Keratinocyte (primary cell): ENCODE measurements at regions not wholly inside any gene's neighbourhood (a gene's known extent, or its start where the extent isn't known, plus 50 kb on each side); places are given as distances from the start of the nearest gene placed in this dataset.

Source experiments
- DNase-seq: peaks from one replicate; pipeline ENCODE4 v3.0.0-alpha.2; 2011; ENCODE audit warnings: low read depth, missing footprints, low spot score
- FAIRE-seq: peaks from 2 replicates; lab custom pipeline; 2011; peaks lifted over from hg19 to GRCh38; lab: Jason Lieb, UNC
- H2AFZ ChIP-seq: 2 replicates; pipeline ENCODE4 v1.6.0; 2012; ENCODE audit warnings: low read length, control low read depth, inconsistent platforms; ENCODE audit not compliant: control insufficient read depth
- H3K27ac ChIP-seq: 2 replicates; pipeline ENCODE4 v1.5.1; 2011; ENCODE audit warnings: low read length; ENCODE audit not compliant: control insufficient read depth, insufficient read depth
- H3K27me3 ChIP-seq: 3 replicates; pipeline ENCODE4 v1.6.0; 2011; ENCODE audit warnings: low read length; ENCODE audit not compliant: control insufficient read depth, insufficient read depth; ENCODE audit errors: extremely low read depth
- H3K36me3 ChIP-seq, 2 experiments: 2 replicates in 1 of 2; 3 replicates in 1 of 2; pipeline ENCODE4 v1.5.1; 2011; ENCODE audit warnings: low read length in 2 of 2, mild to moderate bottlenecking in 1 of 2; ENCODE audit not compliant: control insufficient read depth in 2 of 2, insufficient read depth in 2 of 2; ENCODE audit errors: extremely low read depth in 1 of 2
- H3K4me1 ChIP-seq: 3 replicates; pipeline ENCODE4 v1.5.1; 2011; ENCODE audit warnings: low read length; ENCODE audit not compliant: control insufficient read depth, insufficient read depth; ENCODE audit errors: extremely low read depth
- H3K4me2 ChIP-seq: 3 replicates; pipeline ENCODE4 v1.6.0; 2011; ENCODE audit warnings: low read depth, low read length; ENCODE audit not compliant: control insufficient read depth, insufficient read depth; ENCODE audit errors: extremely low read depth
- H3K4me3 ChIP-seq, 3 experiments: fragments of 200-600 bp in 1 of 3; sonication (generic) in 1 of 3; 2 replicates in 2 of 3; 3 replicates in 1 of 3; pipeline ENCODE4 v1.5.1; 2011 to 2016; ENCODE audit warnings: low read length in 3 of 3, mild to moderate bottlenecking in 3 of 3, control low read depth in 2 of 3, inconsistent platforms in 1 of 3, low read depth in 1 of 3, mixed read lengths in 1 of 3, mixed run types in 1 of 3, moderate library complexity in 1 of 3; ENCODE audit not compliant: control insufficient read depth in 2 of 3, insufficient read depth in 2 of 3; ENCODE audit errors: extremely low read depth in 1 of 3
- H3K79me2 ChIP-seq: 2 replicates; pipeline ENCODE4 v1.6.0; 2012; ENCODE audit warnings: low read length; ENCODE audit not compliant: control insufficient read depth, insufficient read depth
- H3K9ac ChIP-seq: 3 replicates; pipeline ENCODE4 v1.6.0; 2011; ENCODE audit warnings: low read length; ENCODE audit not compliant: control insufficient read depth, insufficient read depth; ENCODE audit errors: extremely low read depth
- H3K9me1 ChIP-seq: 3 replicates; pipeline ENCODE4 v1.6.0; 2011; ENCODE audit warnings: low read length; ENCODE audit not compliant: control insufficient read depth, insufficient read depth; ENCODE audit errors: extremely low read depth
- H3K9me3 ChIP-seq: 2 replicates; pipeline ENCODE4 v1.5.1; 2012; ENCODE audit warnings: low read depth, low read length; ENCODE audit not compliant: control insufficient read depth
- H4K20me1 ChIP-seq: 3 replicates; pipeline ENCODE4 v1.6.0; 2011; ENCODE audit warnings: low read length; ENCODE audit not compliant: control insufficient read depth, insufficient read depth; ENCODE audit errors: extremely low read depth
- CTCF ChIP-seq, 3 experiments: IDR thresholded peaks in 1 of 3; conservative IDR thresholded peaks in 1 of 3; optimal IDR thresholded peaks in 1 of 3; 2 replicates in 2 of 3; 3 replicates in 1 of 3; pipeline versions ENCODE3 to v1.5.1; 2011; ENCODE audit warnings: low read length in 3 of 3, mild to moderate bottlenecking in 3 of 3, moderate library complexity in 2 of 3, control low read depth in 1 of 3, inconsistent platforms in 1 of 3; ENCODE audit not compliant: insufficient read depth in 2 of 3; ENCODE audit errors: extremely low read depth in 1 of 3
- EZH2 ChIP-seq: IDR thresholded peaks from one replicate; pipeline ENCODE4 v1.6.1; 2012; ENCODE audit warnings: inconsistent platforms, mild to moderate bottlenecking, low read length, moderate library complexity
- dilution Hi-C: fragments of 300-500 bp; cut with MboI; formaldehyde crosslinking; loops from one replicate; pipeline ENCODE4 v1.7.0; 2020; ENCODE audit warnings: low sequenced_read_pairs; ENCODE audit not compliant: extremely low pct_ligation_motif_present

DNA sequence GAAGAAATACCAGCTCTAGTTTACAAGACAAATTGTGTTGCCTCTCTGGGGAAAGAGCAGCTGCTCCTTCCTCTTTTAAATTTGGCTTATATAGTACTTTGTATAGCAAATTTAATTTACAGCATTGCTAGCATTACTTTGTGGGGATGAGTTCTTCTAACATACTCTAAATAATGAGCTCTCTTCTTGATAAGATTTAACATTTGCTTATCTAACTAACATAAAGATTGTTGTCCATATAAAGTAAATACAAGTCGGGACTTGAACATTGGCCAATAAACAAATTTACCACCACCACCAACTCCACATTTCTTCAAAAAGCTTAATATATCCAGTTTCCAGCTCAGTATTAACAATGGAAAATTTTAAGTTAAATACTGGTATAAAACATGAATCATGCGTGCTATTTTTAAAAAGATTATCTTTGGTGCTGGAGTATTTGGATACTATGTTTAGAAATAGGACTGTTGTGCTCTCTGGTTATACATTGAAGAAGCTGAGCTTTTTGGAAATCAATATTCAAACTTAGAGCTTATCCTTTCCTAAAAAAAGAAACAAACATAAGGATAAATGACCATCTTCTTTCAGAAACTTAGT is 1146.9 kb upstream of the GJE1 start:
- H3K27me3 ChIP-seq: no peaks in the 10 kb centered on the region
- H3K4me2 ChIP-seq: no peak overlapping the region
- H3K4me1 ChIP-seq: no peaks in the 10 kb centered on the region
- H3K9me3 ChIP-seq: no peaks in the 10 kb centered on the region
- no peak overlapping the region for H3K4me3 ChIP-seq
- no peak for TF ChIP-seq CTCF (optimal IDR thresholded peaks at IDR 0.05 in 1 of 3, IDR thresholded peaks at IDR 0.05 in 1 of 3, conservative IDR thresholded peaks at IDR 0.05 in 1 of 3; ENCODE audit: extremely low read depth in 1 of 3, insufficient read depth in 2 of 3, low read length in 3 of 3)
- no peak for TF ChIP-seq EZH2
- dilution Hi-C loops: no loop called here
- H3K27ac ChIP-seq: no peak overlapping the region
- no peaks in the 10 kb centered on the region for H3K36me3 ChIP-seq
- H2AFZ ChIP-seq: no peak overlapping the region
- DNase-seq: no peak
- FAIRE-seq: no peak
- no peak overlapping the region for H3K9ac ChIP-seq
- no peaks in the 10 kb centered on the region for H3K9me1 ChIP-seq
- H4K20me1 ChIP-seq: no peaks in the 10 kb centered on the region
- H3K79me2 ChIP-seq: no peaks in the 10 kb centered on the region

DNA sequence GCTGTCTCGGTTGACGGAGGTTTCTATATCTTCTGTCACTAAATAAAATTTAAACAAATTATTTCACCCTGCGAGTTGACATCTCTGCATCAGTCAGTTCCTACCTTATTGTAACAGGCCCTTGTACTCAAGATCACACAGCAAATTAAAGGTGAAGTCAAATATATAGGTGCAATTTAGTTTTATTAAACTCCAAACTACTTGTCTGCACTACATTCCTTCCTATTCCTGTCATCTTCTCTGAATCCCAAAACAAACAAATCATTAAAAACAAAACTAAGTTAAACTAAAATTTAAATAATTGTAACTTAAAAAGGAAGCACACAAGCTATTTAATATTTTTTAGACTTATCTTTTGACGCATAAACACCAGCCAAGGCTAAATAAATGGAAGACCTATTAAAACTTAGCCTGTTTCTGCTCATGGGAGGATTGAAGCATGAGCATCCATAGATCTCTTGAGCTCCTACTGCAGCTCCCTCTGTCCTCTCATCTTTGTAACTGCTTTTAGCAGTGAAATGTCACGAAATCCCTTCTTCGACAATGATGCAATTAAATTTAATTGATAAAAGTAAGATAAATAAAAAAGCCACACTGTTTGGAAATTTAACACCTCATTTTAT is 1152.3 kb upstream of the GJE1 start:
- no peak overlapping the region for H3K9ac ChIP-seq
- no peaks in the 10 kb centered on the region for H3K79me2 ChIP-seq
- no peak for FAIRE-seq
- H3K4me3 ChIP-seq: no peak overlapping the region
- dilution Hi-C loops: no loop called here
- H2AFZ ChIP-seq: no peak overlapping the region
- H3K4me2 ChIP-seq: no peak overlapping the region
- DNase-seq: no peak
- no peaks in the 10 kb centered on the region for H3K9me1 ChIP-seq
- no peaks in the 10 kb centered on the region for H3K9me3 ChIP-seq
- TF ChIP-seq EZH2 (no peak), CTCF (optimal IDR thresholded peaks at IDR 0.05 in 1 of 3, IDR thresholded peaks at IDR 0.05 in 1 of 3, conservative IDR thresholded peaks at IDR 0.05 in 1 of 3; ENCODE audit: extremely low read depth in 1 of 3, insufficient read depth in 2 of 3, low read length in 3 of 3) (no peak)
- H4K20me1 ChIP-seq: no peaks in the 10 kb centered on the region
- no peaks in the 10 kb centered on the region for H3K36me3 ChIP-seq
- no peaks in the 10 kb centered on the region for H3K4me1 ChIP-seq
- H3K27me3 ChIP-seq: no peaks in the 10 kb centered on the region
- H3K27ac ChIP-seq: no peak overlapping the region
